IMR-90 (cell line): ENCODE measurements at regions not wholly inside any gene's neighbourhood (a gene's known extent, or its start where the extent isn't known, plus 50 kb on each side); places are given as distances from the start of the nearest gene placed in this dataset.

Experiments used
- ATAC-seq: fragments of 200-7000 bp; cut with Tn5 transposase; 2 replicates; pipeline ENCODE4 v1.9.1; 2020; ENCODE audit warnings: low read depth, mild to moderate bottlenecking, moderate library complexity
- BruUV-seq: library from RNA; stranded (reverse); fragments of 400-500 nt; replicated peaks from 2 replicates; lab custom pipeline; 2021; lab: Mats Ljungman, UMichigan
- CTCF ChIA-PET: fragments of 300-600 bp; formaldehyde crosslinking; extraction: SDS; loops from one replicate; lab custom pipeline; 2021; ENCODE audit warnings: antibody characterized with exemption; lab: Yijun Ruan, JAX
- POLR2A ChIA-PET: fragments of 300-600 bp; sonication (Branson Sonifier 250); formaldehyde crosslinking; loops from one replicate; lab custom pipeline; 2022; ENCODE audit warnings: antibody characterized with exemption; ENCODE audit not compliant: unreplicated experiment; lab: Charles Lee
- DNase-seq: peaks from one replicate; pipeline ENCODE4 v3.0.0; 2013
- H2AFZ ChIP-seq: replicated peaks from 2 replicates; pipeline ENCODE3; 2013; ENCODE audit warnings: low read length, mild to moderate bottlenecking; ENCODE audit not compliant: poor library complexity
- H2AK5ac ChIP-seq: 2 replicates; pipeline ENCODE4 v1.6.1; 2013; ENCODE audit warnings: low read depth, low read length, inconsistent platforms
- H2AK9ac ChIP-seq: replicated peaks from 2 replicates; pipeline ENCODE3; 2013; ENCODE audit warnings: mild to moderate bottlenecking, low read depth, low read length, moderate library complexity; ENCODE audit not compliant: poor library complexity
- H2BK120ac ChIP-seq: 2 replicates; pipeline ENCODE4 v1.6.1; 2013; ENCODE audit warnings: low read depth, low read length, inconsistent platforms
- H2BK15ac ChIP-seq: 3 replicates; pipeline ENCODE4 v1.6.1; 2013; ENCODE audit warnings: low read depth, low read length, inconsistent platforms
- H2BK20ac ChIP-seq: 2 replicates; pipeline ENCODE4 v1.6.1; 2013; ENCODE audit warnings: low read depth, mild to moderate bottlenecking, inconsistent platforms, low read length, moderate library complexity
- H2BK5ac ChIP-seq: 2 replicates; pipeline ENCODE4 v1.6.1; 2013; ENCODE audit warnings: mild to moderate bottlenecking, low read depth, low read length, inconsistent platforms; ENCODE audit not compliant: poor library complexity, severe bottlenecking
- H3K14ac ChIP-seq: replicated peaks from 2 replicates; pipeline ENCODE4 v1.6.1; 2013; ENCODE audit warnings: low read depth, low read length, inconsistent platforms
- H3K18ac ChIP-seq: 2 replicates; pipeline ENCODE4 v1.6.1; 2013; ENCODE audit warnings: low read depth, low read length, control low read depth
- H3K23ac ChIP-seq: 2 replicates; pipeline ENCODE4 v1.6.1; 2013; ENCODE audit warnings: low read depth, low read length, inconsistent platforms
- H3K27ac ChIP-seq: 2 replicates; pipeline ENCODE4 v1.5.1; 2013; ENCODE audit warnings: mild to moderate bottlenecking, control low read depth, low read length; ENCODE audit not compliant: insufficient read depth
- H3K27me3 ChIP-seq: 2 replicates; pipeline ENCODE4 v1.6.1; 2013; ENCODE audit warnings: low read length; ENCODE audit not compliant: control insufficient read depth, insufficient read depth
- H3K36me3 ChIP-seq: 2 replicates; pipeline ENCODE4 v1.6.1; 2013; ENCODE audit warnings: low read length, mixed read lengths; ENCODE audit not compliant: control insufficient read depth, insufficient read depth
- H3K4ac ChIP-seq: 2 replicates; pipeline ENCODE4 v1.6.1; 2013; ENCODE audit warnings: low read depth, low read length, inconsistent platforms
- H3K4me1 ChIP-seq: 2 replicates; pipeline ENCODE4 v1.6.1; 2013; ENCODE audit warnings: low read length, mixed read lengths; ENCODE audit not compliant: control insufficient read depth, insufficient read depth
- H3K4me2 ChIP-seq: 2 replicates; pipeline ENCODE4 v1.6.1; 2013; ENCODE audit warnings: low read depth, mild to moderate bottlenecking, control low read depth, low read length, moderate library complexity
- H3K4me3 ChIP-seq: 2 replicates; pipeline ENCODE4 v1.5.1; 2013; ENCODE audit warnings: low read depth, mild to moderate bottlenecking, control low read depth, low read length, moderate library complexity; ENCODE audit not compliant: insufficient read depth
- H3K56ac ChIP-seq: 2 replicates; pipeline ENCODE4 v1.6.1; 2013; ENCODE audit warnings: low read length, inconsistent platforms; ENCODE audit not compliant: insufficient read depth; ENCODE audit errors: extremely low read depth
- H3K79me1 ChIP-seq, 2 experiments: 2 replicates each; pipeline ENCODE4 v1.6.1; 2013; ENCODE audit warnings: low read length in 2 of 2, inconsistent platforms in 1 of 2, low read depth in 1 of 2
- H3K9ac ChIP-seq: 2 replicates; pipeline ENCODE4 v1.6.1; 2013; ENCODE audit warnings: low read depth, low read length, control low read depth
- H3K9me1 ChIP-seq: 2 replicates; pipeline ENCODE4 v1.6.1; 2013; ENCODE audit warnings: low read length, inconsistent platforms; ENCODE audit not compliant: insufficient read depth
- H3K9me3 ChIP-seq: 2 replicates; pipeline ENCODE4 v1.6.1; 2013; ENCODE audit warnings: low read length; ENCODE audit not compliant: control insufficient read depth, insufficient read depth
- H4K20me1 ChIP-seq: 2 replicates; pipeline ENCODE4 v1.6.1; 2013; ENCODE audit warnings: low read length, inconsistent platforms; ENCODE audit not compliant: insufficient read depth
- H4K5ac ChIP-seq: 2 replicates; pipeline ENCODE4 v1.6.1; 2013; ENCODE audit warnings: mild to moderate bottlenecking, low read depth, low read length, control low read depth
- H4K8ac ChIP-seq, 2 experiments: 2 replicates each; pipeline ENCODE4 v1.6.1; 2013; ENCODE audit warnings: low read depth in 2 of 2, low read length in 2 of 2, control low read depth in 1 of 2, inconsistent platforms in 1 of 2
- H4K91ac ChIP-seq: 2 replicates; pipeline ENCODE4 v1.6.1; 2013; ENCODE audit warnings: low read depth, low read length, inconsistent platforms; ENCODE audit not compliant: insufficient read depth
- POLR2A ChIP-seq: IDR thresholded peaks from 2 replicates; pipeline ENCODE4 v1.6.1; 2012; ENCODE audit warnings: mild to moderate bottlenecking, low read depth, low read length
- USF2 ChIP-seq: fragments of 150-350 bp; IDR thresholded peaks from 2 replicates; pipeline ENCODE4 v1.6.1; 2017; ENCODE audit warnings: mild to moderate bottlenecking, antibody characterized with exemption, low read length, low read depth
- WGBS, 2 experiments: methylation state at CpG; one replicate each; pipeline versions ENCODE4 v1.1.5 to v1.1.7; 2013; ENCODE audit warnings: missing lambda C conversion rate in 2 of 2; ENCODE audit not compliant: insufficient read length in 1 of 2; ENCODE audit errors: extremely low coverage in 2 of 2; 5-methylcytosine and 5-hydroxymethylcytosine counted together
- dilution Hi-C: fragments of 300-500 bp; cut with HindIII; formaldehyde crosslinking; loops from one replicate; pipeline ENCODE4 v1.14.3; 2018; ENCODE audit warnings: low sequenced_read_pairs; ENCODE audit not compliant: unreplicated experiment
- in situ Hi-C: fragments of 300-500 bp; cut with MboI; formaldehyde crosslinking; loops from 3 replicates; pipeline ENCODE4 v1.14.3; 2019; ENCODE audit warnings: low sequenced_read_pairs, inconsistent platforms, mixed read lengths
- intact Hi-C: fragments of 100-400 bp; cut with micrococcal nuclease; formaldehyde crosslinking; loops from 2 replicates; pipeline ENCODE4 v1.10.0; 2022

GRCh38 chr3:107132674-107133073 is 244.6 kb upstream of the CCDC54 start:
- TF ChIP-seq USF2 (no peak), POLR2A (no peak)
- Histone ChIP-seq H3K56ac (no peak overlapping the region), H3K18ac (no peak overlapping the region), H4K5ac (no peak overlapping the region), H4K8ac (no peak overlapping the region), H2BK15ac (no peak overlapping the region), H3K27ac (no peak overlapping the region), H3K36me3 (no peaks in the 10 kb centered on the region), H3K14ac (no peak overlapping the region), H3K23ac (no peak overlapping the region), H3K4me3 (no peak overlapping the region), H3K4me2 (no peak overlapping the region), H2AK9ac (no peak overlapping the region), H3K79me1 (no peaks in the 10 kb centered on the region), H3K4me1 (no peaks in the 10 kb centered on the region), H2AK5ac (no peak overlapping the region), H3K9me3 (no peaks in the 10 kb centered on the region), H2BK20ac (no peak overlapping the region), H4K20me1 (no peaks in the 10 kb centered on the region), H2BK120ac (no peak overlapping the region), H4K91ac (no peak overlapping the region), H3K4ac (no peak overlapping the region), H3K9ac (no peak overlapping the region), H2BK5ac (no peak overlapping the region), H3K27me3 (no peaks in the 10 kb centered on the region; the same call in 1 of the 2 replicates), H3K9me1 (peaks cover 7% of the 10 kb centered on the region; the same call in 1 of the 2 replicates), H2AFZ (no peak overlapping the region)
- CTCF ChIA-PET = no interaction called here
- dilution Hi-C loops (no loop called here), intact Hi-C loops (no loop called here), in situ Hi-C loops (no loop called here)
- 94% methylated on average over 4 of the region's 11 CpGs; no CpG with 5 or more reads in 1 of the 2 experiments for WGBS, 2 experiments
- ATAC-seq (no peak), DNase-seq (peak; percentile 0)
- no TSS peak for BruUV-seq
- POLR2A ChIA-PET = no interaction called here
